ENCODE measurements at regions not wholly inside any gene's neighbourhood (a gene's known extent, or its start where the extent isn't known, plus 50 kb on each side); places are given as distances from the start of the nearest gene placed in this dataset.

DNA sequence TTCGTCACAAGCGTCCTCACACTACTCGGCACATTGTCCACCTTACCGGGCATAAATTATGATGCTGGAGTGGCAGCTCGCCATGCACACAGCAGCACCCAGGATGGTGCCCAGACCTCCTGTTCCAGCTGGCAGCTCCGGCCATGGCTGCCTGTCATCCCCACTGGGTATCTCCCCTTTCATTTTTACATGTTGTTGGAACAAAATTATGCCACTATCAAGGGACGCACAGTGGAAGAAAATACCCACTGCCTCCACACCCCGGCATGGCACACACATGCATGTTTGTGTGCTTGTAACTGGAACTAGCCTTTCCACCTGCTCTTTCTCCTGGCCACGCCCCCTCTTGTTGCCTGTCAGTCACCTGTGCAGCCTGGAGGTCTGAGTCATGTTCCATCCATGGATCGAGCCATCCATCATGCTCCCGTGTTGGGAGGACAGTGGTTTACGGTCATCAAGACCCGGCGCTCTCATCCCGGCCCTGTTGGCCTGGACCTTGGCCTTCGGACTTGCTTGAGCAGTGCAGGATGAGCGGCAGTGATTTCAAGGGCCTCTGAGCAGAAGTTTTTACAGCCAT is 1069.6 kb downstream of the BRD1 start:
- TF ChIP-seq, protein P1, sequence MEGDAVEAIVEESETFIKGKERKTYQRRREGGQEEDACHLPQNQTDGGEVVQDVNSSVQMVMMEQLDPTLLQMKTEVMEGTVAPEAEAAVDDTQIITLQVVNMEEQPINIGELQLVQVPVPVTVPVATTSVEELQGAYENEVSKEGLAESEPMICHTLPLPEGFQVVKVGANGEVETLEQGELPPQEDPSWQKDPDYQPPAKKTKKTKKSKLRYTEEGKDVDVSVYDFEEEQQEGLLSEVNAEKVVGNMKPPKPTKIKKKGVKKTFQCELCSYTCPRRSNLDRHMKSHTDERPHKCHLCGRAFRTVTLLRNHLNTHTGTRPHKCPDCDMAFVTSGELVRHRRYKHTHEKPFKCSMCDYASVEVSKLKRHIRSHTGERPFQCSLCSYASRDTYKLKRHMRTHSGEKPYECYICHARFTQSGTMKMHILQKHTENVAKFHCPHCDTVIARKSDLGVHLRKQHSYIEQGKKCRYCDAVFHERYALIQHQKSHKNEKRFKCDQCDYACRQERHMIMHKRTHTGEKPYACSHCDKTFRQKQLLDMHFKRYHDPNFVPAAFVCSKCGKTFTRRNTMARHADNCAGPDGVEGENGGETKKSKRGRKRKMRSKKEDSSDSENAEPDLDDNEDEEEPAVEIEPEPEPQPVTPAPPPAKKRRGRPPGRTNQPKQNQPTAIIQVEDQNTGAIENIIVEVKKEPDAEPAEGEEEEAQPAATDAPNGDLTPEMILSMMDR (IDR thresholded peaks at IDR 0.05; ENCODE audit: low read depth, low read length) = no peak
- no peak for TF ChIP-seq POLR2A (IDR thresholded peaks at IDR 0.05; ENCODE audit: extremely low read depth, insufficient read length)
- TF ChIP-seq, protein P2, sequence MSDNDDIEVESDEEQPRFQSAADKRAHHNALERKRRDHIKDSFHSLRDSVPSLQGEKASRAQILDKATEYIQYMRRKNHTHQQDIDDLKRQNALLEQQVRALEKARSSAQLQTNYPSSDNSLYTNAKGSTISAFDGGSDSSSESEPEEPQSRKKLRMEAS (IDR thresholded peaks at IDR 0.05; ENCODE audit: low read depth, low read length) = no peak

All from NB4 (cell line).